AG04449 (cell line): ENCODE measurements at regions not wholly inside any gene's neighbourhood (a gene's known extent, or its start where the extent isn't known, plus 50 kb on each side); places are given as distances from the start of the nearest gene placed in this dataset.

Source experiments
- CTCF ChIA-PET: fragments of 350-600 bp; formaldehyde crosslinking; extraction: SDS; loops from one replicate; lab custom pipeline; 2021; ENCODE audit warnings: antibody characterized with exemption; lab: Yijun Ruan, JAX
- POLR2A ChIA-PET: fragments of 400-600, 350-600 bp; formaldehyde crosslinking; extraction: SDS; loops from one replicate; lab custom pipeline; 2020; ENCODE audit warnings: antibody characterized with exemption, inconsistent platforms; lab: Yijun Ruan, JAX
- DNase-seq: peaks from one replicate; pipeline ENCODE4 v3.0.0-alpha.2; 2010; ENCODE audit warnings: low read depth, low spot score
- H3K4me3 ChIP-seq: 2 replicates; pipeline ENCODE4 v1.5.1; 2011; ENCODE audit warnings: low read depth, mild to moderate bottlenecking, control low read depth, low read length
- CTCF ChIP-seq: IDR thresholded peaks from one replicate; pipeline ENCODE4 v1.5.1; 2011; ENCODE audit warnings: mild to moderate bottlenecking, moderate library complexity, low read length, control low read depth, inconsistent platforms; ENCODE audit not compliant: insufficient read depth; ENCODE audit errors: missing control alignments

GRCh38 chr7:114791771-114792170 is 130.1 kb upstream of the MDFIC start:
- H3K4me3 ChIP-seq, result no peak overlapping the region
- no peak for DNase-seq
- no peak for TF ChIP-seq CTCF
- POLR2A ChIA-PET, result no interaction called here
- CTCF ChIA-PET, result interaction anchor here (1.1 kb wide), 1 partner anchor 10 kb away, joined by 4 read pairs; no protein-coding TSS in a partner anchor

- CTCF ChIA-PET, result interaction anchor here (1.1 kb wide), 1 partner anchor 8 kb away, joined by 4 read pairs; no protein-coding TSS in a partner anchor
- H3K4me3 ChIP-seq, result no peak overlapping the region
- no peak for DNase-seq
- TF ChIP-seq CTCF, result no peak
- POLR2A ChIA-PET, result interaction anchor here (0.7 kb wide), 1 partner anchor 12 kb away, joined by 5 read pairs; no protein-coding TSS in a partner anchor
Measured at GRCh38 chr7:114793155-114793845, 128.6 kb upstream of the MDFIC start.

- H3K4me3 ChIP-seq, result no peak overlapping the region
- CTCF ChIA-PET, result no interaction called here
- no peak for TF ChIP-seq CTCF
- POLR2A ChIA-PET, result no interaction called here
- DNase-seq, result no peak
Measured at GRCh38 chr7:114795475-114795874, 126.4 kb upstream of the MDFIC start.

DNA sequence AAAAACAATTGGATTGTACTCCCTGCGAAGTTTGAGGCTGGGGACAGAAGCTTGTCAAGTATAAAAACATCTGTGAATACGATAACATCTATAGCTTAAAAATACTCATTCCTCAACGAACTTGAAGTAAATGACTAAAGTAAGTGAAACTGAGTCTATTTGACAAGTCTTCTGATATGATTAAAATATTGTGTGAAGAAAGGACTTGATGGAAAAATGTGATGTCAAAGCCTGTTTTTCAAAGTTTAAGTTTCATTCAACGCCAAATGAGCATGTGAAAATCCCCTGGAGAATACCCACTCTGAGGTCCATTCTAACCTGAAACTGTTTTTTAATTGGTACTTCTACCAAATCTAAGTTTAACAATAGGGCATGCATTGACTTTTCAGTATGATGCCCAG is 122.3 kb upstream of the MDFIC start:
- TF ChIP-seq CTCF, result no peak
- ChIA-PET CTCF (interaction anchor here (0.6 to 1.0 kb wide), 2 partner anchors 9 to 10 kb away, joined by 3 read pairs; no protein-coding TSS in a partner anchor), POLR2A (no interaction called here)

DNA sequence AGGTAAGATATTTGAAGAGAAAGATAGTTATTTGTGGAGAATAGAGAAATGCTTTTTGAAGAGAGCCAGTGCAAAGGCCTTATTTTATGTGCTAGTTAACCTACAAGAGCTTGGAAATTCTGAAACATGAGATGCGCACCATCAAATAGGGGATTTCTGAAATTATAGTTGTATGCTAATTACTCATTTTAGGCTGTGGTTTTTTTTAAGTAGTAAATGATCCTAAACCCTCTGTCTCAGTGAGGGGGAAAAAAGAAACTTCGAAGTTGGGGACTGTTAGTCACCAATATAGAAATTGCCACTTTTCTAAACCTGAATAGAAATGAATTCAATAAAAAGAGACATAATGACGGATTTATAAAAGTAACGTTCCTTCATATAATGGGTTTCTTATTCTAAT is 119.3 kb upstream of the MDFIC start:
- DNase-seq, result no peak
- H3K4me3 ChIP-seq, result no peak overlapping the region
- ChIA-PET CTCF (no interaction called here), POLR2A (no interaction called here)
- TF ChIP-seq CTCF, result no peak

More for the DNA sequence above, 122.3 kb upstream of the MDFIC start:
- H3K4me3 ChIP-seq, result no peak overlapping the region
- DNase-seq, result no peak

DNA sequence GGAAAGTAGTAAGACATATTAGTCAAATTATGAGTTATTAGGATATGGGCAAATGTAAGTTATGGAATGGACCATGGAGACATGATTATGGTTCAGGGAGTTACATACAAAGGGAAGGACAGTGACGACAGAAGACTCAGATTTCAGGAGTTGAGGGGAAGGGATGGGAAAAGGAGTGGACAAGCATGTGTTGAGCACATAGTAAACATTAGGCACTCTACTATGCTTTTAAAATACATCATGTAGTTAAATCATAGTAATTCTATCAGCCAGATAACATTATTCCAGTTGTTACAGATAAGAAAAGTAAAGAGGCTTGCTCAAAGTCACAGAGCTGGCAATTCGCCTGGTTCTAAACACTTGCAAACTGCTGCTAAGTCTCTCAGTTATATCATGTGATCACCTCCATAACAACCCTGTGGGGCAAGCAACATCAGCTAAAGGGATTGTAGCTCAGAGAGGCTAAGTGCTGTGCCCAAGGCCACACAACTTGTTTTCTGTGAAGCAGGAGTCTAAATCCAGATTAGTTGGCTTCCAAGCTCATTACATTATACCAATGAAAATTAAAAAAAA is 115.2 kb upstream of the MDFIC start:
- no peak for DNase-seq
- H3K4me3 ChIP-seq, result no peak overlapping the region
- TF ChIP-seq CTCF, result no peak
- POLR2A ChIA-PET, result no interaction called here
- CTCF ChIA-PET, result no interaction called here
